Peyer's patch (tissue), 4 donors: ENCODE measurements at regions not wholly inside any gene's neighbourhood (a gene's known extent, or its start where the extent isn't known, plus 50 kb on each side); places are given as distances from the start of the nearest gene placed in this dataset.

ENCODE experiments used
- CTCF ChIP-seq, 6 experiments: fragments of 450-650 bp in 4 of 6; fragments of 200-600 bp in 2 of 6; sonication (generic) in 1 of 6; IDR thresholded peaks; one replicate each; pipeline ENCODE4 v1.5.1; 2017 to 2019; ENCODE audit warnings: antibody characterized with exemption in 6 of 6, mild to moderate bottlenecking in 3 of 6, moderate library complexity in 1 of 6
- POLR2A ChIP-seq, 2 donors: fragments of 450-650 bp; IDR thresholded peaks; one replicate each; pipeline ENCODE4 v1.5.1; 2017; ENCODE audit warnings: antibody characterized with exemption in 2 of 2, mild to moderate bottlenecking in 2 of 2, moderate library complexity in 2 of 2

GRCh38 chr9:91116711-91117110 is 245.0 kb downstream of the AUH start:
- no peak for TF ChIP-seq CTCF (IDR thresholded peaks at IDR 0.05)
- no peak for TF ChIP-seq POLR2A (IDR thresholded peaks at IDR 0.05)
